ENCODE measurements at regions not wholly inside any gene's neighbourhood (a gene's known extent, or its start where the extent isn't known, plus 50 kb on each side); places are given as distances from the start of the nearest gene placed in this dataset.

- TF ChIP-seq POLR2AphosphoS5 (IDR thresholded peaks at IDR 0.05): peak; percentile 70
- TF ChIP-seq POLR2A (IDR thresholded peaks at IDR 0.05): no peak
- TF ChIP-seq CTCF (IDR thresholded peaks at IDR 0.05): no peak
These were observed 196.0 kb downstream of the BTBD3 start for GRCh38 chr20:12113468-12114371.
